ENCODE measurements at regions not wholly inside any gene's neighbourhood (a gene's known extent, or its start where the extent isn't known, plus 50 kb on each side); places are given as distances from the start of the nearest gene placed in this dataset.
"Not testable (repeated sequence)": the region's sequence is repeated elsewhere in the genome, so short reads cannot be mapped to it uniquely, and the experiment has no call there.

- no peak overlapping the region for H3K4me3 Mint-ChIP-seq
Measured at GRCh38 chr1:80542231-80542630, 1258.5 kb upstream of the ADGRL2 start.

GRCh38 chr1:80540596-80540995 is 1260.1 kb upstream of the ADGRL2 start:
- ATAC-seq (no peak), DNase-seq (no peak)
- Mint-ChIP-seq H3K4me3 (no peak overlapping the region), H3K9me3 (peaks cover 8% of the 10 kb centered on the region), H3K27me3 (no peaks in the 10 kb centered on the region), H3K4me1 (no peaks in the 10 kb centered on the region), H3K27ac (no peak overlapping the region), H3K36me3 (ENCODE audit: low read depth) (no peaks in the 10 kb centered on the region)

More at GRCh38 chr1:80542231-80542630, 1258.5 kb upstream of the ADGRL2 start:
- no peak for DNase-seq
- H3K27ac Mint-ChIP-seq, result no peak overlapping the region
- peaks cover 8% of the 10 kb centered on the region for H3K9me3 Mint-ChIP-seq
- H3K4me1 Mint-ChIP-seq, result no peaks in the 10 kb centered on the region
- no peaks in the 10 kb centered on the region for H3K27me3 Mint-ChIP-seq
- no peak for ATAC-seq
- H3K36me3 Mint-ChIP-seq (ENCODE audit: low read depth), result no peaks in the 10 kb centered on the region

- no peak overlapping the region for H3K4me3 Mint-ChIP-seq
- no peaks in the 10 kb centered on the region for H3K4me1 Mint-ChIP-seq
- ATAC-seq (no peak), DNase-seq (no peak)
- H3K36me3 Mint-ChIP-seq (ENCODE audit: low read depth), result no peaks in the 10 kb centered on the region
- H3K27me3 Mint-ChIP-seq, result no peaks in the 10 kb centered on the region
- peaks cover 8% of the 10 kb centered on the region for H3K9me3 Mint-ChIP-seq
- no peak overlapping the region for H3K27ac Mint-ChIP-seq
Measured at GRCh38 chr1:80540149-80540548, 1260.6 kb upstream of the ADGRL2 start.

DNA sequence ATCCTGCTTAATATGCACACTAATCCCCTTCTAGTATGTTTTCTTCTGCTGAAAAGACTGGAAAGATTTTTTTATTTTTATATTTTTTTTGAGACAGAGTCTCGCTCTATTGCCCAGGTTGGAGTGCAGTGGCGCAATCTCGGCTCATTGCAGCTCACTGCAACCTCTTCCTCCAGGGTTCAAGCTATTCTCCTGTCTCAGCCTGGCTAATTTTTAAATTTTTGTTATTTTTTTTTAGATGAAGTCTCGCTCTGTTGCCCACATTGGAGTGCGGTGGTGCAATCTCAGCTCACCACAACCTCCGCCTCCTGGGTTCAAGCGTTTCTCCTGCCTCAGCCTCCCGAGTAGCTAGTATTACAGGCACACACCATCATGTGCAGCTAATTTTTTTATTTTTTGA is 1261.4 kb upstream of the ADGRL2 start:
- not testable (repeated sequence) for H3K27ac Mint-ChIP-seq; H3K27me3 Mint-ChIP-seq; ATAC-seq; H3K4me3 Mint-ChIP-seq; H3K4me1 Mint-ChIP-seq; DNase-seq; H3K9me3 Mint-ChIP-seq; H3K36me3 Mint-ChIP-seq (ENCODE audit: low read depth)

DNA sequence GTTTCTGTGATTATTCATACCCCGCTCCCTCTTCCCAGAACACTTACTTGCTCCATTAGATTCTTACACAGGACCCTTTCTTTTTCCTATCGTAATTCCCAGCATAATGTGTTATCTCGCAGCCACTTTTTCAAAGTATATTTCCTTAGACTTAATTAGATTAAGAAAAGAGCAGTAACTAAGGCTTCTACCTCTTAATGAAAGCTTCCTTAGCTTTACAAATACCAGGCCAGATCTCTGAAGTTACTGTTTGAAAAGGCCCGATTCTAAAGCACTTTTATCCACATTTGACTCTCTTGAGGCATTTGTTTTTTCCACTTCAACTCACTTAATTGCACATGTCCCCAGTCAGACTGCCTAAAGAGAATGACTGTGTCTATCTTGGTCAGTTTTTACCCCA is 1264.3 kb upstream of the ADGRL2 start:
- H3K9me3 Mint-ChIP-seq, result peaks cover 7% of the 10 kb centered on the region
- H3K4me1 Mint-ChIP-seq, result no peaks in the 10 kb centered on the region
- ATAC-seq (no peak), DNase-seq (no peak)
- H3K36me3 Mint-ChIP-seq (ENCODE audit: low read depth), result no peaks in the 10 kb centered on the region
- no peaks in the 10 kb centered on the region for H3K27me3 Mint-ChIP-seq
- no peak overlapping the region for H3K27ac Mint-ChIP-seq
- no peak overlapping the region for H3K4me3 Mint-ChIP-seq

DNA sequence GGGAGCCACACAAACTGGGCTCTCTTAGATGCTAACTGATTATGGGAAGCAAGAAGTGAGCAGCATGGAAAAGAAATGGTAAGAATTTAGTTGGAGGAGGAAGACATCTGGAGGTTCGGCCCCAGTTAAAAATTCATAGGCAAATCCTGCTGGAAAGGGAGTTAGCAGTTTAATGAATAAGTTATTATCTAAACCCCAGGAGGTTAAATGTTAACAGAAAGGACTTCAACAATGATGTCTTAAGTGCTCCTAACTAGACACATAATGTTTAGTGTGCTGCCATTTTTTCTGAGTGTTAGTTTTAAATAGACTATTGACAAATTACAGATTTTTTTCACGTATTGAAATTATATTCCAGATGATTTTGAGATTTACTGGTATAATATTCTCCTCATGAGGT is 1265.3 kb upstream of the ADGRL2 start:
- Mint-ChIP-seq H3K27ac (no peak overlapping the region), H3K27me3 (no peaks in the 10 kb centered on the region), H3K9me3 (peaks cover 3% of the 10 kb centered on the region), H3K4me3 (no peak overlapping the region), H3K36me3 (ENCODE audit: low read depth) (no peaks in the 10 kb centered on the region), H3K4me1 (no peaks in the 10 kb centered on the region)
- DNase-seq (no peak), ATAC-seq (no peak)

GRCh38 chr1:80534606-80535360 is 1266.0 kb upstream of the ADGRL2 start:
- Mint-ChIP-seq H3K4me3 (no peak overlapping the region), H3K27ac (no peak overlapping the region), H3K36me3 (ENCODE audit: low read depth) (no peaks in the 10 kb centered on the region), H3K4me1 (no peaks in the 10 kb centered on the region), H3K9me3 (peaks cover 3% of the 10 kb centered on the region), H3K27me3 (no peaks in the 10 kb centered on the region)
- no peak for ATAC-seq
- no peak for DNase-seq

DNA sequence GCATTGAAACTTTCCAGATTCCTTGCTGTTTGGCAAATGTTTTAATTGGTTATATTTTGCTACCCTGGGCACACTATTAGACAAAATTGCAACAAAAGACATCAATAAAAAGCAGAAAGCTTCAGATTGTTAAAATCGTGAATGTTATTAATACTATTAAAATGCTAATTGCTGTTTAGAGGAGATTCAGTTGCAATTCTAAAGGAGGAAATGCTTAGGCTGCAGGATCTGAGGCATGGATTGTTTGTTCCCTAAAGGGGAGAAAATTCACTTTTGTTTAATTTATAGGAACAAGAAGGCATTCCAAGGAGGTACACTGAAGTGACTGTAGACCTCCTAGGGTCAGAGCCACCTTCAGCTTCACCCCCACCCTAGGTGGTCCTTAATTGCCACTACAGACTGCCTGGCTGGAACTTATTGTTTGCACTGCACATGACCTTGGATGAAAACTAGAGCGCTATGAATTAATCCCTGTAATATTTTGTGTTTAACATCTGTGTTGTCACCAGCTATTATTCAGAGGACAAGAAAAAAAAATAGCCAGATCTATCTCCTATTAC is 1266.9 kb upstream of the ADGRL2 start:
- Mint-ChIP-seq H3K27ac (no peak overlapping the region), H3K27me3 (no peaks in the 10 kb centered on the region), H3K4me3 (no peak overlapping the region), H3K36me3 (ENCODE audit: low read depth) (no peaks in the 10 kb centered on the region), H3K9me3 (peaks cover 3% of the 10 kb centered on the region), H3K4me1 (no peaks in the 10 kb centered on the region)
- no peak for ATAC-seq
- no peak for DNase-seq

GRCh38 chr1:80533093-80533492 is 1267.6 kb upstream of the ADGRL2 start:
- Mint-ChIP-seq H3K4me1 (no peaks in the 10 kb centered on the region), H3K27ac (no peak overlapping the region), H3K4me3 (no peak overlapping the region), H3K9me3 (no peaks in the 10 kb centered on the region), H3K36me3 (ENCODE audit: low read depth) (no peaks in the 10 kb centered on the region), H3K27me3 (no peaks in the 10 kb centered on the region)
- DNase-seq (no peak), ATAC-seq (no peak)

GRCh38 chr1:80531182-80531581 is 1269.6 kb upstream of the ADGRL2 start:
- Mint-ChIP-seq H3K4me3 (no peak overlapping the region), H3K27ac (no peak overlapping the region), H3K27me3 (no peaks in the 10 kb centered on the region), H3K36me3 (ENCODE audit: low read depth) (no peaks in the 10 kb centered on the region), H3K9me3 (no peaks in the 10 kb centered on the region), H3K4me1 (no peaks in the 10 kb centered on the region)
- no peak for DNase-seq
- ATAC-seq, result no peak

DNA sequence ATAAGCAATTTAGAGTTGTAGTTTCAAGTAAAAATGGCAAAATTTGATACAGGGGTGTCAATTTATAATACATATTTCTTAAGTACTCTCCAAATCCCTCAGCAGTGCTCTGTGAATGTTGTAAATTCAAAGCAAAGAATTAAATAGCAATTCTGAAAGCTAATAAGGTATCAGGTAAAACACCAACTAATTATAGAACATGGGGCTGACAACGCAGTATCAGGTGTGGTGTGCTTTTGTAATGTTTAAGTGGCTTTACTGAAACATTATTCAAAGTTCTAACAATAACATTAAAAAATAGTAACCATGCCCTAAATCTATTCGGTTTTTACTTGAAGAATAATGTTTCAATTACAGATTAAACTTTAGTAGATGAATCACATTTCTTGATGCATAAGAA is 1271.2 kb upstream of the ADGRL2 start:
- no peak for ATAC-seq
- H3K9me3 Mint-ChIP-seq, result peaks cover 3% of the 10 kb centered on the region
- no peaks in the 10 kb centered on the region for H3K4me1 Mint-ChIP-seq
- no peak overlapping the region for H3K4me3 Mint-ChIP-seq
- DNase-seq, result no peak
- no peaks in the 10 kb centered on the region for H3K36me3 Mint-ChIP-seq (ENCODE audit: low read depth)
- no peaks in the 10 kb centered on the region for H3K27me3 Mint-ChIP-seq
- no peak overlapping the region for H3K27ac Mint-ChIP-seq

DNA sequence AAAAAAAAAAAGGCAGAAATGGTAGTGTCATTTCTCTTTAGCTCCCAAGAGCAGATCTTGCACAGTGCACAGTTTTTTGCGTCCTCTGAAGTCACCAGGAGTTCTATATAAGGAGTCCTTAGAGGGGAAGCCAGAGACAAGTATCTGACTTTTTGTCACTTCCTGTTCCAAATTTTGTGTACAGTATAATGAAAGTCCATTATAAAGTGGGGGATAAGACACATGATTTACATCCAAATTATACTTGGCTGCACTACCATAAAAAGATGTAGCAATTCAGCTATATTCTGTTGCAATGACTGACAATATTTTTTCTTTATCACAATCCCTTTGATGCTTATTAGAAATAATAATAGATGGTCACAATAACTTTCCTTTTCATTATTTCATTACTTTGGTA is 1276.9 kb upstream of the ADGRL2 start:
- no peak for DNase-seq
- no peak overlapping the region for H3K4me3 Mint-ChIP-seq
- no peaks in the 10 kb centered on the region for H3K4me1 Mint-ChIP-seq
- H3K27ac Mint-ChIP-seq, result no peak overlapping the region
- no peaks in the 10 kb centered on the region for H3K27me3 Mint-ChIP-seq
- H3K36me3 Mint-ChIP-seq (ENCODE audit: low read depth), result no peaks in the 10 kb centered on the region
- H3K9me3 Mint-ChIP-seq, result peaks cover 6% of the 10 kb centered on the region
- ATAC-seq, result no peak

GRCh38 chr1:80523071-80523470 is 1277.7 kb upstream of the ADGRL2 start:
- DNase-seq; H3K4me1 Mint-ChIP-seq; H3K36me3 Mint-ChIP-seq (ENCODE audit: low read depth); H3K27ac Mint-ChIP-seq; H3K4me3 Mint-ChIP-seq; H3K27me3 Mint-ChIP-seq; H3K9me3 Mint-ChIP-seq; ATAC-seq: not testable (repeated sequence)

- H3K36me3 Mint-ChIP-seq (ENCODE audit: low read depth), result no peaks in the 10 kb centered on the region
- H3K4me1 Mint-ChIP-seq, result no peaks in the 10 kb centered on the region
- H3K27me3 Mint-ChIP-seq, result no peaks in the 10 kb centered on the region
- no peak overlapping the region for H3K4me3 Mint-ChIP-seq
- no peak for ATAC-seq
- no peak overlapping the region for H3K27ac Mint-ChIP-seq
- DNase-seq, result no peak
- H3K9me3 Mint-ChIP-seq, result peaks cover 13% of the 10 kb centered on the region
Measured at GRCh38 chr1:80520949-80521348, 1279.8 kb upstream of the ADGRL2 start.

DNA sequence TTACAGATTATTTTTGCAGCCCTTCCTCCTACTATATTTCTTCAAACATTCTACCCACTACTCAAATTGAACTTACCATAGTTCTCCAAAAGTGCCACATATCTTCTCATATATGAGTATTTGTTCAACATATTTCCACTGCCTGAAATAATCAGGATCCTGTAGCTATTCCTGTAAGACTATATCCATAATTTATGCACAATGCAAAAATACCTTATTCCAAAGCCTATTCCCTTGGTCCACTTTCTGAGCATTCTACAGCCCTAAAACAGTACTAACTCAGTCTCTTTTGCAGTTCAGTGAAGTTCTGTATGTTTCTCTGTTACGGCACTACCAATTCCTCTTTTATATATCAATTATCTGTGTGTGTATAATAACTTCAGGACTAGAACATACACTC is 1283.7 kb upstream of the ADGRL2 start:
- Mint-ChIP-seq H3K27me3 (no peaks in the 10 kb centered on the region), H3K4me3 (no peak overlapping the region), H3K27ac (no peak overlapping the region), H3K4me1 (no peaks in the 10 kb centered on the region), H3K9me3 (peaks cover 10% of the 10 kb centered on the region), H3K36me3 (ENCODE audit: low read depth) (no peaks in the 10 kb centered on the region)
- no peak for ATAC-seq
- DNase-seq, result no peak
